Occipital lobe (tissue), 1 donor: ENCODE measurements at regions not wholly inside any gene's neighbourhood (a gene's known extent, or its start where the extent isn't known, plus 50 kb on each side); places are given as distances from the start of the nearest gene placed in this dataset.

ENCODE experiments used
- DNase-seq: peaks from one replicate; lab custom pipeline; 2025; lab: John Stamatoyannopoulos, UW

DNA sequence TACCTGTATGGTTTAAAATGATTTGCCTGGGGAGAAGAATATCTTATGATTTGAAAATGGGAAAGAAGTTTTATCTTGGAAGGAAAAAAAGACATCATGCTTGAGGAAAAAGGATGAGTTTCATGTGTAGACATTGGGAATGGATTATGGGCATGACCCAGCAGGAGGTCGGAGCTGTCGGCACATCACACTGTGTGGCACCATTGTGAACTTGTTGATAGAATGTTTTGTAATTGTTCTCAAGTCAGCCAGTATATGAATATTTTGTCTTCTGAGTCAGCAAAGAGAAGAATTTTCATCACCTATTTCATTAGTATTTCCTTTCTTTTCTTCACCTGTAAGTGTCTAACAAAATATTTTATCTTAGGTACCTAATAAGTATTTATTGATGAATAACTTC lies 60.0 kb upstream of the HMGA2 start:
- no peak for DNase-seq

DNA sequence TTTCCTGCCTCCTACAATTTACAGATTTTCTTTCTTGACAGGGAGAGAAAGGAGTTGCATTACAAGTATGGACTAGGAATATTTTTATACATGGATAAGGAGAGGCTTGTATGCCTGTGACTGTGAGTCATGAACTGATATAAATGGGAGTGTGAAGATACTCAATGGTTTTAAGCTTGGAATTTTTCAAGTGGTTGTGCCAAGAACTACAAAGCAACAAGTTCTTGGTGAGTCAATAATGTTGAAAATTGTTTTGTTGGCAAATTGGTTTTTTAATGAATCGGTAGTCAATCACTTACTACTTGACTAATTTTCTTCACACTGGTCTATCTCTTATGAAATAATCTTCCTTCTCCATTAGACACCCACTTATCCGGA lies 58.9 kb upstream of the HMGA2 start:
- no peak for DNase-seq

DNA sequence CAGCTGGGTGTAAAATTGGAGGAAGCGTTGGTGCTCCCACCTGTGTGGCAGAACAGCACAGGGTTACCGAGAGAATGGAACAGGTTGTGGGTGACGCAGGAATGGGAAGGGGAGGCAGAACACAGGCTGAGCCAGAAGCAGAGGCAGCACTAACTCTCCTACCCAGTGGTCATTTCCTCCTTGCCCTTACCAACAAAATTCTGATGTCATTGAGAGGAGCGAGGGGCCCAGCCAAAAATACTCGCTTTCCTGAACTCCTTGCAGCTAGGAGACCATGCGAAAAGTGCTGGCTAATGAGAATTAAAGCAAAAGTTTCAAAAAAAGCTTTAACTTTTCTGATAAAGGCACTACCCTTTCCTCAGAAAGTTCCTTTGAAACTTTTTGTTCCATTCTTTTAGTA lies 54.4 kb upstream of the HMGA2 start:
- DNase-seq, result no peak
